Bronchial epithelial cell (primary cell): ENCODE measurements at regions not wholly inside any gene's neighbourhood (a gene's known extent, or its start where the extent isn't known, plus 50 kb on each side); places are given as distances from the start of the nearest gene placed in this dataset.

Experiments used
- DNase-seq: peaks from one replicate; pipeline ENCODE4 v3.0.0-alpha.2; 2010; ENCODE audit warnings: low read depth
- FAIRE-seq: peaks from 2 replicates; lab custom pipeline; 2011; peaks lifted over from hg19 to GRCh38; lab: Jason Lieb, UNC
- H3K27me3 ChIP-seq: 2 replicates; pipeline ENCODE4 v1.5.1; 2011; ENCODE audit warnings: low read length; ENCODE audit not compliant: control insufficient read depth, insufficient read depth
- H3K36me3 ChIP-seq: 2 replicates; pipeline ENCODE4 v1.5.1; 2011; ENCODE audit warnings: low read length; ENCODE audit not compliant: control insufficient read depth, insufficient read depth
- H3K4me3 ChIP-seq: 2 replicates; pipeline ENCODE4 v1.5.1; 2011; ENCODE audit warnings: mild to moderate bottlenecking, low read depth, low read length, control low read depth
- CTCF ChIP-seq: IDR thresholded peaks from 2 replicates; pipeline ENCODE4 v1.5.1; 2011; ENCODE audit warnings: mild to moderate bottlenecking, moderate library complexity, low read length, control low read depth, inconsistent platforms; ENCODE audit not compliant: insufficient read depth, severe bottlenecking

GRCh38 chr20:10961651-10962288, 288.0 kb upstream of the JAG1 start:
- FAIRE-seq (no peak), DNase-seq (no peak)
- no peaks in the 10 kb centered on the region for H3K27me3 ChIP-seq

GRCh38 chr20:10962937-10963336, 289.1 kb upstream of the JAG1 start:
- Histone ChIP-seq H3K36me3 (no peaks in the 10 kb centered on the region), H3K4me3 (no peak overlapping the region), H3K27me3 (no peaks in the 10 kb centered on the region)
- FAIRE-seq (peak; percentile 77), DNase-seq (no peak)
- TF ChIP-seq CTCF, result no peak

More at GRCh38 chr20:10961651-10962288, 288.0 kb upstream of the JAG1 start:
- Histone ChIP-seq H3K4me3 (no peak overlapping the region), H3K36me3 (no peaks in the 10 kb centered on the region)
- TF ChIP-seq CTCF, result no peak

- DNase-seq (no peak), FAIRE-seq (no peak)
- H3K36me3 ChIP-seq, result no peaks in the 10 kb centered on the region
- no peak overlapping the region for H3K4me3 ChIP-seq
- TF ChIP-seq CTCF, result no peak
- no peaks in the 10 kb centered on the region for H3K27me3 ChIP-seq
These were observed 290.0 kb upstream of the JAG1 start for GRCh38 chr20:10963717-10964266.

GRCh38 chr20:10965936-10966470, 292.2 kb upstream of the JAG1 start:
- no peak for FAIRE-seq

GRCh38 chr20:10970109-10970508, 296.3 kb upstream of the JAG1 start:
- no peaks in the 10 kb centered on the region for H3K36me3 ChIP-seq
- no peak for TF ChIP-seq CTCF
- no peak for FAIRE-seq
- peak; percentile 47 for DNase-seq
- no peak overlapping the region for H3K4me3 ChIP-seq
- no peaks in the 10 kb centered on the region for H3K27me3 ChIP-seq

More at GRCh38 chr20:10965936-10966470, 292.2 kb upstream of the JAG1 start:
- H3K27me3 ChIP-seq, result no peaks in the 10 kb centered on the region
- H3K36me3 ChIP-seq, result no peaks in the 10 kb centered on the region
- TF ChIP-seq CTCF, result no peak
- DNase-seq, result no peak
- no peak overlapping the region for H3K4me3 ChIP-seq
